Neutrophil (primary cell): ENCODE measurements at regions not wholly inside any gene's neighbourhood (a gene's known extent, or its start where the extent isn't known, plus 50 kb on each side); places are given as distances from the start of the nearest gene placed in this dataset.
A peak's percentile ranks its signal among the peaks of the same experiment; 100 is the strongest.

Experiments used
- H3K27ac ChIP-seq: fragments of 200-600 bp; sonication (generic); 2 replicates; pipeline ENCODE4 v1.5.1; 2016; ENCODE audit warnings: mild to moderate bottlenecking, moderate library complexity
- H3K27me3 ChIP-seq: fragments of 200-600 bp; sonication (generic); 2 replicates; pipeline ENCODE4 v1.6.0; 2016; ENCODE audit warnings: mild to moderate bottlenecking
- H3K36me3 ChIP-seq: fragments of 200-600 bp; sonication (generic); 2 replicates; pipeline ENCODE4 v1.5.1; 2017
- H3K4me1 ChIP-seq, 2 experiments: fragments of 200-600 bp in 1 of 2; sonication (generic) in 1 of 2; 1 replicate in 1 of 2; 2 replicates in 1 of 2; pipeline versions ENCODE4 v1.5.1 to v1.6.1; 2013 to 2016; ENCODE audit warnings: low read depth in 1 of 2, low read length in 1 of 2, mild to moderate bottlenecking in 1 of 2, moderate library complexity in 1 of 2; ENCODE audit not compliant: control insufficient read depth in 1 of 2, insufficient read depth in 1 of 2
- H3K4me3 ChIP-seq, 2 experiments: fragments of 200-600 bp in 1 of 2; sonication (generic) in 1 of 2; 1 replicate in 1 of 2; 2 replicates in 1 of 2; pipeline ENCODE4 v1.5.1; 2013 to 2016; ENCODE audit warnings: low read depth in 1 of 2, low read length in 1 of 2, mild to moderate bottlenecking in 1 of 2, moderate library complexity in 1 of 2
- H3K9me3 ChIP-seq: fragments of 200-600 bp; sonication (generic); 2 replicates; pipeline ENCODE4 v1.5.1; 2016
- CTCF ChIP-seq: fragments of 200-600 bp; sonication (generic); IDR thresholded peaks from 2 replicates; pipeline ENCODE4 v1.5.1; 2016; ENCODE audit warnings: antibody characterized with exemption

- H3K27ac ChIP-seq = no peak overlapping the region
- no peaks in the 10 kb centered on the region for H3K36me3 ChIP-seq
- no peaks in the 10 kb centered on the region for H3K27me3 ChIP-seq
- no peaks in the 10 kb centered on the region for H3K9me3 ChIP-seq
- peaks cover 5 to 15% of the 10 kb centered on the region in 2 experiments for H3K4me1 ChIP-seq
- no peak overlapping the region for H3K4me3 ChIP-seq
- TF ChIP-seq CTCF = peak; percentile 74
These were observed 58.2 kb upstream of the ANTXRL start for GRCh38 chr10:46228563-46229071.

- peak; percentile 72 for TF ChIP-seq CTCF
- H3K27me3 ChIP-seq = no peaks in the 10 kb centered on the region
- H3K4me3 ChIP-seq = no peak overlapping the region
- H3K36me3 ChIP-seq = no peaks in the 10 kb centered on the region
- H3K4me1 ChIP-seq = peaks cover 5 to 15% of the 10 kb centered on the region in 2 experiments
- no peaks in the 10 kb centered on the region for H3K9me3 ChIP-seq
- H3K27ac ChIP-seq = no peak overlapping the region
These were observed 57.6 kb upstream of the ANTXRL start for GRCh38 chr10:46229144-46229563.

DNA sequence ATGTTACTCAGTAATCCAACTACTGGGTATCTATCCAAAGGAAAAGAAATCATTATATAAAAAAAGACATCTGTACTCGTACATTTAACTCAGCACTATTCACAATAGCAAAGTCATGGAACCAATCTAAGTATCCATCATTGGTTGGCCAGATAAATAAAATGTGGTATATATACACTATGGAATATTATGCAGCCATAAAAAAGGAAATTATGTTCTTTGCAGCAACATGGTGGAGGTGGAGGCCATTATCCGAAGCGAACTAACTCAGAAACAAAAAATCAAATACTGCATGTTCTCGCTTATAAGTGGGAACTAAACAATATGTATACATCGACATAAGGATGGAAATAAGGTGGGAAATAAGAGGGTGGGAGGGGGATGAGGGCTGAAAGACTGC is 56.2 kb upstream of the ANTXRL start:
- H3K27ac ChIP-seq = no peak overlapping the region
- H3K9me3 ChIP-seq = no peaks in the 10 kb centered on the region
- TF ChIP-seq CTCF = no peak
- no peaks in the 10 kb centered on the region for H3K27me3 ChIP-seq
- no peak overlapping the region for H3K4me3 ChIP-seq
- no peaks in the 10 kb centered on the region for H3K36me3 ChIP-seq
- H3K4me1 ChIP-seq = peaks cover 5 to 15% of the 10 kb centered on the region in 2 experiments

DNA sequence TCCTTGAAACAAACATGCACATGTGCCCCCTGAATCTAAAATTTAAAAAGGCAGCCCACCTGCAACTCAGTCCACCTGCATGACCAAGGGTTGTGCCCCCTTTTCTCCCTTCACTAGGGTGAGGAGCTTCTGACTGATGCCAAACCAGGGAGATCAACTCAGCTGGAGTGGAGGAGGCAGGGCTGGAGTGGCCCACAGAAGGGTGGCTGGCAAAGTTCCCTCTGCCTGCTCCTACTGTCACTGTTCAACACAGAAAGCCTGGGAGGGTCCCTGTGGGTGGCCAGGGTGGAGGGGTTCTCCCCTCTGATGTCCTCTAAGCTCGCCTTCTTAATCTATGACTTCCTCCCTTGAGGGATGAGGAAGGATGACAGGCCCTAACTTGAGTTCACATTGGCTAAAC is 55.7 kb upstream of the ANTXRL start:
- Histone ChIP-seq H3K4me1 (peaks cover 5 to 15% of the 10 kb centered on the region in 2 experiments), H3K9me3 (no peaks in the 10 kb centered on the region), H3K36me3 (no peaks in the 10 kb centered on the region), H3K4me3 (no peak overlapping the region), H3K27me3 (no peaks in the 10 kb centered on the region), H3K27ac (no peak overlapping the region)
- TF ChIP-seq CTCF = no peak

GRCh38 chr10:46232084-46232483 is 54.7 kb upstream of the ANTXRL start:
- Histone ChIP-seq H3K36me3 (no peaks in the 10 kb centered on the region), H3K4me3 (no peak overlapping the region), H3K27ac (no peak overlapping the region), H3K9me3 (no peaks in the 10 kb centered on the region), H3K27me3 (no peaks in the 10 kb centered on the region), H3K4me1 (peaks cover 5 to 15% of the 10 kb centered on the region in 2 experiments)
- TF ChIP-seq CTCF = no peak

GRCh38 chr10:46232666-46233065 is 54.1 kb upstream of the ANTXRL start:
- no peaks in the 10 kb centered on the region for H3K36me3 ChIP-seq
- peaks cover 5 to 13% of the 10 kb centered on the region in 2 experiments for H3K4me1 ChIP-seq
- no peak overlapping the region for H3K27ac ChIP-seq
- no peak overlapping the region for H3K4me3 ChIP-seq
- TF ChIP-seq CTCF = no peak
- no peaks in the 10 kb centered on the region for H3K27me3 ChIP-seq
- no peaks in the 10 kb centered on the region for H3K9me3 ChIP-seq
